Vagina (tissue), 2 donors: ENCODE measurements at regions not wholly inside any gene's neighbourhood (a gene's known extent, or its start where the extent isn't known, plus 50 kb on each side); places are given as distances from the start of the nearest gene placed in this dataset.

Source experiments
- CTCF ChIP-seq, 3 experiments: fragments of 450-650 bp in 2 of 3; fragments of 200-600 bp in 1 of 3; sonication (generic) in 1 of 3; IDR thresholded peaks; one replicate each; pipeline ENCODE4 v1.5.1; 2017 to 2019; ENCODE audit warnings: antibody characterized with exemption in 3 of 3, mild to moderate bottlenecking in 2 of 3, moderate library complexity in 2 of 3
- POLR2A ChIP-seq, 2 donors: fragments of 450-650 bp; IDR thresholded peaks; one replicate each; pipeline ENCODE4 v1.6.1; 2017; ENCODE audit warnings: antibody characterized with exemption in 2 of 2, mild to moderate bottlenecking in 2 of 2, moderate library complexity in 2 of 2

DNA sequence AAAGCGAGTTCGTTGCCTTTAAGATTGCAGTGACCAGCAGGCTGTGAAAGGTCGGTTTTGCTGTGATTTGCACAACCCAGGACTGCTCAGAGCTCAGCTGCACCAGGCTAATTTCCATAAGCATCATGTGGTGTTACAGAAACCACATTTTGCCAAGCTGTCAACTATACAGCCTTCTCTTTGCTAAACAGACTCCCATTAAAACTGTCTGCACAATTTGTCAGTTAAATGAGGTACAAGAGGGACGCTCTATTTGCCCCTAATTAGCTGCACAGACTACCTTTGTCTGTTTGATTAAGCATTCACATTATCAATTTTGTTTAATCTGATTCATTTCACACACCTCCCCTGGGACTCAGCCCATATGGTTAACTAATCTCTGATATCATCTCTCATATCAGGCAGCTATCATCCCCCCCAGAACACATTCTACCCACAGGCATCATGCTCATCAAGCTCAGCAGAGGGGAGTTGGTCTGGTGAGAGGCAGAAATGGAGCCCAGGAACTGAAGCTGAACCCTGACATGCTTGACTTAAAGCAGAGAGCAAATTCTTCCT is 62.1 kb downstream of the OLIG3 start:
- no peak for TF ChIP-seq CTCF (IDR thresholded peaks at IDR 0.05)
- no peak for TF ChIP-seq POLR2A (IDR thresholded peaks at IDR 0.05)
